Kidney tubule cell (primary cell): ENCODE measurements at regions not wholly inside any gene's neighbourhood (a gene's known extent, or its start where the extent isn't known, plus 50 kb on each side); places are given as distances from the start of the nearest gene placed in this dataset.

Source experiments
- DNase-seq: peaks from one replicate; pipeline ENCODE4 v3.0.0-alpha.2; 2018; ENCODE audit warnings: low spot score

DNA sequence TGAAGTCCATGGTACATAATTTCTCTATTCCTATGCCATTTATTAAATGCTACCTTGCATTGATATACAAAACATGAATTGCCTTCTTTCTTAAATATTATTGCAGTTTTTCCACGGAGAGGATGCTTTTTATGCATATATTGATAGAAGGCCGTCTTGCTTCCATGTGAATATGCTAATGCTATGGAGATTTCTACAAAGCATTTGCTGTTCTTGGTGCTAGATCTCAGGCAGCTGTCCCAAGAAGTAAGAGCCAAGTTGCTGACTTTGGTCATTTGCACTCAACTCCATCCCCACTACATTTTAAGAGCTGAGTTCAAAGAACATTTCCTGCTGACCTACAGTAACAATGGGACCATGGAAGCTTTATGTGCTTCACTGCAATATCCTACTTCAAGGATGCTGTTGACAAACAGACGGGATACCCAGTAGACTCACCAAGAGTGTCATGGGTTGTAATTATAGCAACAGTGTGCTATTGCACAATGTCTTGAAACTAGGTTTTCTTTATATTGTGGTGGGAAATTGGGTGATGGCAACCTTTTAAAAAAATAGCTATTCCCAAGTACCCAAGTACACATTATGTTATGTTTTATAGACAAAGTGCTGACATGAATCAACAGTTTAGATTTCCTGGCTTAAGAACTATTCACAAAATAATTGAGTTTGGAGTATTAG lies 1172.4 kb upstream of the PIK3C3 start:
- DNase-seq, result no peak

DNA sequence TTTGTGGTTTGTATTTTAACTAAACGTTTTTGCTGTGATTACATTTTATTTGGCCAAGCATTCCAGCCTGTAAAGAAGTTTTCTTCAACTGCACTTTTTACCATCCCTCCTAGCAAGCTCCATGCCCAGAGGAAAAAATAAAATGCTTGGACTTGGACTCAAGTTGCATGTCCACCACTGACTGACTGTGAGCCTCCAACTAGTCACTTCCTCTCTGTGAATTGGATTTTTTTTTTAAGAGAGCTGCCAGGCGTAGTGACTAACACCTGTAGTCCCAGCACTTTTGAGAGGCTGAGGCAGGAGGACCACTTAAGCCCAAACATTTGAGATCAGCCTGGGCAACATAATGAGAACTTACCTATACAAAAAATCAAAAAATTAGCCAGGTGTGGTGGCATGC lies 1185.2 kb upstream of the PIK3C3 start:
- no peak for DNase-seq

DNA sequence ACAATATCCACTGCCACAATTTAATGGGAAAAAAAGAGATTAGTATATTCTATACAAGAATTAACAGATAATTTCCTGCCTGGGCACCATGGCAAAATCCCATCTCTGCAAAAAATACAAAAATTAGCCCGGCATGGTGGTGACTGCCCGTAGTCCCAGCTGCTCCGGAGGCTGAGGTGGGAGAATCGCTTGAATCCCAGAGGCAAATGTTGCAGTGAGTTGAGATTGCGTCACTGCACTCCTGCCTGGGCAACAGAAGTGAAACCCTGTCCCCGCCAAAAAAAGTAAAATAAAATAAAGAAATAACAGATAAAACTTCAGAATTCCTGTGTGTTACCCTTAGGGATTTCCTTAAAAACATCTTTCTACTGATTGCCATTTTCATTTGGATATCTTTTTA lies 1194.8 kb upstream of the PIK3C3 start:
- no peak for DNase-seq

DNA sequence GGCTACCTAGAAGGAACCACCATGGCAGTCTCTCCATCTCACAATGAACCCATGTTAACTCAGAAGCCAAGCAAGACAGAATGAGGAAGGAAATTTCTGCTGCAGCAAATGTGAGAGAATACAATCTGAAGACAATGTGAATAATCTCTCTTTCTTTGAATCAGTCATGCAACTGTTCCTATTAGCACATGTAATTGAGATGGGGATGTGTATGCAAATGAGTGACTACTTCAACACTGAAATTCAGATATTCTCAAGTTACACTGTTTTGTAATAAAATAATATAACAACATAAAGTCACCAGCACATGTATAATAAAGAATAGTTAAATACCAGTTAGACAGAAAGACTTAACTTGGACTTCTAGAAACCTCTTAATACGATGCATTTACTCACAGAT lies 1200.6 kb upstream of the PIK3C3 start:
- DNase-seq, result no peak

DNA sequence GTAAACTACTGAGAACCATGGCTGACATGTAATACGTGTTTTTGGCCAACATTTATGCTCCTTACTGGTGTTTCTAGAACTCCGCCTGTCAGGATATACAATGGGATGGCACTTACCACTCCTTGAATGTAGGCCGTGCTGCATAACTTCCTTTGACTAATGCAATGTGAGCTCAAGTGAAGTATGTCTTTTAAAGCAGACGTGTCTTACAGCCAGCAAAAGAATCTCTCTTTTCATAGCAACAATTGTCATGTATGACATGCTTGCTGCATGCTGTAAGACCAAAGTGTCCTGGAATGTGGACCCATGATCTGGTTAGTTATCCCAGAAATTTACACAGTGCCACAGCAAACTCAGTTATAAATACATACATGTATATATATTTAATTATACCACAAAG lies 1202.7 kb upstream of the PIK3C3 start:
- DNase-seq, result no peak

DNA sequence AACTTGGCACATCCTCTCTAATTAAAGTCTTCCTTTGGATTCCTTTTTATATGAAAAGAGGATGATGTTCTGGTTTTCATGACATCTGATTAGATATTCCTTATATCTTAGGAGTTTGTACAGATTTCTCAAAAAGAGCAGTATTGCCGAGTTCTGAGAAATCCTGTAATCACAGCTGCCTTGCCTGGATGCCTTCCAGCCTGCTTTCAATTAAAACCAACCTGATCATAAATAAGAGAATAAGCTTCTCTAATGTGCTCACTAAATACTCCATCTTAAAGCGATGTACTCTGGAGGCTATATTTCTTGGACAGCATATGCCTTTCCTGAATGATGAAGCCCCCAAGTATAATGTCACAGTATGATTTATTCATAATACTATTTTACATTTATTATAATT lies 1203.8 kb upstream of the PIK3C3 start:
- DNase-seq, result no peak

DNA sequence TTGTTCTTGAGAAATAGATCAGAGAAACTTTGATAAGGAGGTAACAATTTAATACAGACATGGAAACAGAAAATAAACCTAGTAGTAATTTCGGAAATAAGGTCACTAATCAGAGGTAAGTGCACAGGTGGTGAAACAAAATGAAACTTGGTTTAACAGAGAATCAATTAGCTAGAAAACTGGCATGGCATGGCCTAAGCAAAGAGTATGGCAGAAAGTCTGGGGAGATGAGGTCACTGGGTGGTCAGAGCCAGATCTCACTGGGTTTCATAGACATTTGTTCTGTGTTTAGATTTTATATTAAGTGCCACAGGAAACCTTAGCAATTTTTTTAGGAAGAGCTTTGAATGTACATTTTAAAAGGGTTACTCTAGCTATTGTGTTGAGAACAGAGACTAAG lies 1216.0 kb upstream of the PIK3C3 start:
- no peak for DNase-seq

DNA sequence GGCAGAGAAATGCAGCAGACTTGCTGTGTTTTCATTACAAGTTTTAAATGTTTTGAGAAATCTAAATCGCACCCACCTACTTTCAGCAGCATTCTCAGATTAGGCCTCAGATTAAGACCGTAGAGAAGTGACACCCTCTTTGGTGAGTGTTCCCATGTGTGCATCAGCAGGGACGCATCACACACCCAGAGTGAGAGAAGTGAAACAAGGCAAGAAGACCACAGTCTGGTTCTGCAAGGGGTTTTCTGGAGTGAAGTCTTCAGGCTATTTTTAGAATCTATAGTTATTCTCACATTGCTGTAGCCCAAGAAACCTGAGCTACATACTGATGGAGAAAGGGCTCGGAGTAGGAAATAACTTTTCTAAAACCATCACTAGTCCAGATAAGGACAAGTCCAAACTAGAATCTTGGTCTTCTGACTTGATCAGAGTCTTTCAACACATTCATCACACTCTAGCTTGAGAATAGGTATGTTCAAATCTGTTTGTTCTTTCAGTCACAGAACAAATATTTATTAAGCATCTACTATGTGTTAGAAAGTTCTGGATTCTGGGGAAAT lies 1216.6 kb upstream of the PIK3C3 start:
- DNase-seq, result no peak

DNA sequence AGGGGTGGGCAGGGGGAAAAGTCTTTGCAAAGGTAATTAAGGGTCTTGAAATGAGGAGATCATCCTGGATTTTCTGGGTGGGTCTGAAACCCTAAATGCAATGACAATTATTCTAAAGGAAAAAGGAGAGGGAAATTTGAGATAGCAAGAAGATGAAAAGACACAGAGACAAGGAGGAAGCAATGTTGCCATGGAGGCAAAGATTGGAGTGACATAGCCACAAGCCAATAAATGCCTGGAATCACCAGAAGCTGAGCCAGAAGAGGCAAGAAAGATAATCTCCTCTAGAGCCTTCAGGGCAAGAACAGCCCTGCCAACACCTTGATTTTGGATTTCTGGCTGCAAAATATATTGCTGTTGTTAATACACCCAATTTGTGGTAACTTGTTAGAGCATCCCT lies 1246.3 kb upstream of the PIK3C3 start:
- no peak for DNase-seq

DNA sequence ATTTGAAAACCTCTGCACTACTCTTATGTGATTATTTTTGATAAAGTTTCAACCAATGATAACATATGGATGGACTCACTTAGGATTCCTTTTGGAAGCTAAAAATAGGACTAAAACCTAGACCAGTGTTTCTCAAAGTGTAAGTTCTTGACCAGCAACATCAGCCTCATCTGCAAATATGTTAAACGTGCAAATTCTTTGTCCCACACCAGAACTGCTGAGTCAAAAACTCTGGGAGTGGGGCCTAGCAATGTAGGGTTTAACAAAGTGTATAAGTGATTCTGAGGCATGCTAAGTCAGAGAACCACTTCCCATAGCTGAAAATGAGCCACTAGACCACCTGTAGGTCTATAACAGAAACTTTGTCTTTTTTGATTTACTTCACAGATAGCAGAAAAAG lies 1247.2 kb upstream of the PIK3C3 start:
- DNase-seq, result no peak

DNA sequence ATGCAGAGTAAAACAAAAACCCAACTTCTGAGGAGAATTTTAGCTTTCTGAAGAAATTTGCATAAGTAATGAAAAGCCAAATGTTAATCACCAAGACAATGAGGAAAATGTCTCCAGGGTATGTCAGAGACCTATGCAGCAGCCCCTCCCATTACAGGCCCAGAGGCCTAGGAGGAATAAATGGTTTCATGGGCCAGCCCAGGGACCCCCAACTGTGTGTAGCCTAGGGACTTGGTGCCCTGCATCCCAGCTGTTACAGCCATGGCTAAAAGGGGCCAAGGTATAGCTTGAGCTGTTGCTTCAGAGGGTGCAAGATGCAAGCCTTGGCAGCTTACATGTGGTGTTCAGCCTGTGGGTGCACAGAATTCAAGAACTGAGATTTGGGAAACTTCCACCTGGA lies 1256.9 kb upstream of the PIK3C3 start:
- no peak for DNase-seq

DNA sequence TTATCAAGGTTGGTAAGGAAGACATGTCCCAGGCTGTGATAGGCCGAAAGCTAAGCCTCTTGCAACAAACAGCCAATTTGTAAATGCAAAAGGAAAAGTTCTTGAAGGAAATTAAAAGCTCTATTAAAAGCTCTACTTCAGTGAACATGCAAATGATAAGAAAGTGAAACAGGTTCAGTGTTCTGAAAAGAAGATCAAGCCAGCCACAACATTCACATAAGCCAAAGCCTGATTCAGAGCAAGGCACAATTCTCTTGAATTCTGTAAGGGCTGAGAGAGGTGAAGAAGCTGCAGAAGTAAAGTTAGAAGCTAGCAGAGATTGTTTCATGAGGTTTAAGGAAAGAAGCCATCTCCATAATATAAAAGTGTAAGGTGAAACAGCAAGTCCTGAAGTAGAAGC lies 1259.5 kb upstream of the PIK3C3 start:
- DNase-seq, result no peak

DNA sequence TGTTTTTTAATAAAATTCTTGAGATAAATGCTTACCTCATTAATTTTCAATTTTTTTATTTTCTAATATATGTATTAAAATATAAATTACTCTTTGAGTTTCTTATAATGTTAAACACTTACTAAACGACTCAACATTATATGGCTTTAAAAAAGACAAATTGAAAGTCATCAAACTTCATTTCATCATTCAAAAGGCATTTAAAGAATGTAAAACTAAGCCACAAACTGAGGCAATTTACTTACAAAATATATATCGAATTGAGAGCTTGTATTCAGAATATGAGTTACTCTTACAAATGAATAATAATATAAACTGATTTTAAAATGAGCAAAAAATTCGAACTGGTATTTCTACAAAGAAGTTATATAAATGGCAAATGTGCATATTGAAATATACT lies 1262.2 kb upstream of the PIK3C3 start:
- DNase-seq, result no peak

DNA sequence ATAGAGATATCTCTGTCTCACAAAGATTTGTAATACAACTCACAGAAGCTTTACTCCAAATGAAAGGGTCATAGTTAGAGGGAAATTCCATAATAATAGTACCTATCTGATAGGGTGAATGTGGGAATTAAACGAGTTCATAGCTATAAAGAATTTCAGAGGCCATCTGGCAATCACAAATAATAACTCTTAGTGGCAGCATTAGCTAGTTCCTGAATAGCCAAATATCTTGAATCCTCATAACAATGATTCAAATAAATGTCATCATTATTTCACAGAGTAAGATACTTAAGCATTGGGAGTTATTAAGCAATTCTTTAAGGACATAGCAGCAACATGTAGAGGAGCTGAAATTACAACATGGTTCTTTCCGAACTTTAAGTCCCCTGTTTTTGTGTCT lies 1265.0 kb upstream of the PIK3C3 start:
- no peak for DNase-seq

DNA sequence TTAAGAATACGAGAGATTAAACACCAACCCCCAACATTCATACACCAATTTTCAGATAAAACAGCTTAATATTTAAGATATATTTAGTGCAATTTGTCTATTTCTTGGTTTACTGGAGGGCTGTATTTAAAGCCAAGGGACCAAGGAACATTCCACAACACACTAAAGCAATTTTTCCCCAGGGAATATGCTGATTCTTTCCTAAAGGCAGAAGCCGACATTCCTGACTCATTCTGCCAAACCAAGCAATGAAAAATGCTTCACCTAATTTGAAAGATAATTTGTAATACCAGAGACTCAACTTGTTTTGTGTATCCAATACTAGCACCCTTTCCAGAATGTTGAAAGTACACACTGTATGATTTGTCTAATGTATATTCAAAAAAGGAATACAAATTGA lies 1267.6 kb upstream of the PIK3C3 start:
- DNase-seq, result no peak

DNA sequence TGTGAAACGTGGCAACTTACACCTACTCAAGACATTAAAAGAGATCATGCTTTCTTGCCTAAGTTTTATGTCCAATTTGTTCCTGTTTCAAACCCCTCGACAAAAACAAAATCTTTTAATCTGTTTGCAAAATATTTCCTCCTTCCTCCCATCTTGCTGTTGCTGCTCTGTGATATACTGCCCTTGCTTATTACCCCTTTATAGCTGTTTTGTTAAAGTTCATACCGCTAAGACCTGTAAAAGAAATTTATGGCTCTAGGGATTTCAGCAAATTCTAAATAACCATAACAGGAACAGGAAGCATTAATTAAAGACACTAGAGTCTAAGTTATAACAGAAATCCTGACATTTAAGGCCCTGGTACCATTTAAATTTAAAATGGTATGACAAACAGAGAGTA lies 1268.2 kb upstream of the PIK3C3 start:
- DNase-seq, result no peak

DNA sequence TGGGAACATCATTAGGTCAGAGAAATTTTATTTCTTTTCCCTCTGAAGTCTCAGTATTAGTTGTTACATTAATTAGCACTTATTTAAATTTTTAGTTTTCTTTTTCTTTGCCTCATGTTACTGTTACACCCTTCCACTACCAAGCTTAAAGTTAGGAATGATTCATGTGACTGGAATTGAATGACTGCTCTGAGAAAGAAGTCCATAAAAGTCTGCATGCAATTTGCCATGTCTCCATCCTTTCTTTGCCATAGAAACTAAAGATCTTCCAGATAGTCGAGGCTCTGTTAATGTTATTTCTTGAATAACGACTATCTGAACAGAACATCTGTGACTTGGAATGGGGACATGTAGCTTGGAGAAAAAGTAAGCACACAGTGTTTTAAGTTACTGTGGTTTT lies 1269.8 kb upstream of the PIK3C3 start:
- no peak for DNase-seq

DNA sequence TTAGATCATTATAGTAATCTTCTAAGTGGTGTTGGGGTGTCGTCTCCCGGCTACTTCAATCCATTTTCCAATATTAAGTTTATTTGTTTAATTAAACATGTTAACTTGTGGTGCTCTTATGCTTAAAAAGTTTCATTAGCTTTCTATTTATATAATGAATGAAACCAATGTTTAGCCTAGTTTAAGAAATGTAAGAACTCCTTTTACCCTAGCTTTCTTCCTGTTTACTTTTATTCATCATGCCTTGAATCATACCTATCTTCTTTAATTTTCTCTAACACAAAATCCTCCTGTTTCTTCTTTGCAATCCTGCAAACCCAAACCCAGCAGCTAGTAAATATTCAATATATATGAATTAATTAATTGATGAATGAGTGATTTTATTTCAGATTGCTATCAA lies 1276.7 kb upstream of the PIK3C3 start:
- no peak for DNase-seq

DNA sequence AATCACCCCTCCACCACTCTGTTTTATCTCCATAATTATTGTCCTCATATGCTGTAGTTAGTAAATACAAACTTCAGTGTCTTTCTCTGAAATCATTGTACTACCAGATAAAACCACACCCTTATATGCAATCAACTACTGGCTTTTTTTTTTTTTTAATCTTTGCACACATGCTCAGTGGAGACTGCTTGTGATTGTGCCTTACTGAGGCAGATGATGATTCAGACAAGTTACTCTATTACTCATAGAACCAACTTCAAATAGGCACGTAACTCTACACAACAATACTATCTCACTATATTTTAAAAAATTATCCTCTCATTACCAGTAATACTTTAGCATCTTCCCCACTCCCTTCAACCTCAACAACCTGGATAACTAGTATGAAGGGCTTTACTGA lies 1278.4 kb upstream of the PIK3C3 start:
- no peak for DNase-seq

DNA sequence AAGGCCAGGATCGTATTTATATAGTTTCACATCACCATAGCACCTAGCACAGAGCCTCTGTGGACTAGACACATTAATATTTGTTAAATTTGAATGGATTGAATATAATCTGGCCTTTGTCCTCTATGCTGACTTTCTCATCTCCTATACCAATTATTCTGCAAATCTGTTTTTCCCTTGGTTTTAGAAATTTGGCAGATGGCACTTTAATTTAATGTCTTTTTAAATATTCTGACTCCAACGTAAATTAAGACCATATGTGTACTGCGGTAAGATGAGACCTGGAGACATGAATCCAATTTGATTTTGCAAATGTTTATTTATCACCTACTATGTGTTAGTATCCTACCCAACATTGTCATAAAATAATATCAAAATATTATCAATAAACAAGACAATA lies 1281.9 kb upstream of the PIK3C3 start:
- DNase-seq, result no peak

DNA sequence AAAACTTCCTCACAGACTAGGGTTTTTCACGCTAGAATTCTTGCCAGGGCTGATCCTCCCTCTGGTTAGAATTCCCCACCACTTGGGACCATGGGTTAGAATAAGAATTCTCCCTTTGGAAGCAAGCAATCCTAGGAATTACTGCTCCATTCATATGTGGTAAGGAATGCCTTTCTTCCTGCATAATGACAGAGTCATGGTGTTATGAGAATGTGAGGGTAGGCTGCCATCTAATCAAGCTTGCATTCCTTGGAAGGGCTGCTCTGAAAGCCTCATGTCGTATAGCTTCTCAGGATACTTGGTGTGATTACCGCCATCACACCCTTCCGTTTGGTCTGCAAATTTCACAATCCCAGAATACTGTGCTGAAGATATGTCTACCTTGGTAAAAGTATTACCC lies 1282.4 kb upstream of the PIK3C3 start:
- no peak for DNase-seq

DNA sequence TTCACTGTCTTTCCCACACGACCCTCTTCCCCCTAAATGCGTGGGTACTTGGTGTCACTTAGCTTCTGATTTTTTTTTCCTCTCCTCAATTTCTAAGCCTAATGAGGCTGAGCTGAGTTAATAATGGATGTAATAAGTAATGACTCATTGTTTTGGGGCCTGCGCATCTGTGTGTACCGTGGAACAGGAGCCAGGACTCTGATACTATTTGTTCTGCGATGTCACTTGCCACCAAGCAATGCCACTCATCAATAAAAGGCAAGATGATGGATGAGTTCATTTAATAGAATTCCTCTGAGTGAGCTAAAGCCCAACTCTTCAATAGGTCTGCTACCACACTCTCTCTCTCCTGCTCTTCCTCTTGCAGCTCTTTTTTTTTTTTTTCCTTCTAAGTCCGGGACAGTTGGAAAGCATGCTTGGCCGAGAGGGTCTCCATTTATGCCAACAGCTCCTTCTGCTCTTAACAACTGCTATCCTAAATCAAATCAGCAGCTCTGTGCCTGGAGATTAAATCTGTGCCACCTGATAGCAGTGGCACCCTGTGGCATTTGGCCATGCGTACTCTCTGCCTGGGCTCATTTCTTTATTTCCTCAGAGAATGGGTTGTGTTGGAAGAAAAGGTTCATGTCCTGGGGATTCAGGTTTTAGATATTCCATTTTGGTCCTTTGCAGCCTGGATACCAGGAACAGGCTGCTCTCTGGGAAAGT lies 1284.2 kb upstream of the PIK3C3 start:
- DNase-seq, result no peak

DNA sequence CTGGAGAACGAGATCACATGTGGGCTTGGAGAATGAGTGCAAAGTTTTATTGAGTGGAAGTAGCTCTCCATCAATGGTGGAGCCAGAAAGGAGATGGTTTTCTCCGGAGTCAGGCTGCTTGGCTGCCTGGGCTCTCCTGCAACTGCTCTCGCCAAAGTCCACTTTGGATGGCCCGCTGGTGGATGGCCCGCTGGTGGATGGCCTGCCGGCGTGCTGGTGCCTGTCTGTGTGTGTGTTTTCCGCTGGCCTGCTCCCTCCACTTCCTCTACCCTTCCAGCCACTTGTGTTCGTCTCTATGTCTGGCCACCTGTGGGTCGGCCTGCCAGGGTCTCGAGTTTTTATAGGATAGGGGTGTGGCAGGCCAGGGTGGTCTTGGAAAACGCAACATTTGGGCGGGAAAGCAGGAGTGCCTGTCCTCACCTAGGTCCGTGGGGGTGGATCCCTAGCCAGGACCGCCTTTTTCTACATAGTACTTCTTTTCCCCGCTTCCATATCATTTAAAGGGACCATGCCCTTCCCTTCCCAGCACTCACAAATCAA lies 1292.1 kb upstream of the PIK3C3 start:
- DNase-seq, result no peak

DNA sequence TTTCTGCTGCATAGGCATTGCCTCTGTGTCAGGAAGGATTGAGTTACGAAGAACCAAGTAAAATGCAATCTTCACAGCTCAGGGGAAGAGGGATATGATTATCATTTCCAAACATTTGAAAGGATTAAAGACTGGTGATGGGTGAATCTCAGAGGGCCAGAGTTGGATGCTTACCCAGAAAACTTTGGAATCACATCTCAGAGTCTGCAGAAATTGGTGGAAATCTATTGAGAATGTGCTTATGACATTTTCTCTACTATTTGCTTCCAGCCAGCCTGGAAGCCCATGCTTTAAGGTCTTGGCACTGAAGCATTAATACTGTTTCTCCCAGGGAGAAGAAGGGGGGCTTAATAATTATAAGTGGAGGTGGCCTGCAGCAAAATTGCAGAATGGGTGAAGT lies 1301.4 kb upstream of the PIK3C3 start:
- no peak for DNase-seq
